ENCODE measurements at regions not wholly inside any gene's neighbourhood (a gene's known extent, or its start where the extent isn't known, plus 50 kb on each side); places are given as distances from the start of the nearest gene placed in this dataset.

GRCh38 chr3:187618722-187619121 lies 51.5 kb downstream of the SST start:
- BruUV-seq (replicated peaks): no TSS peak
- H3K27me3 ChIP-seq (ENCODE audit: control insufficient read depth in 2 of 2, insufficient read depth in 2 of 2, low read length in 2 of 2): no peaks in the 10 kb centered on the region
- CTCF ChIA-PET: interaction anchor here (0.7 kb wide), 1 partner anchor 61 kb away, joined by 4 read pairs; no protein-coding TSS in a partner anchor
- H3K9ac ChIP-seq (replicated peaks; ENCODE audit: extremely low read depth, insufficient read depth, low read length): no peak overlapping the region
- no peaks in the 10 kb centered on the region for H3K9me1 ChIP-seq (replicated peaks; ENCODE audit: control insufficient read depth, extremely low read depth, insufficient read depth, low read length)
- H3K9me3 ChIP-seq (replicated peaks; ENCODE audit: control insufficient read depth, insufficient read depth, low read length): no peaks in the 10 kb centered on the region
- H3K4me1 ChIP-seq (ENCODE audit: control insufficient read depth, extremely low read depth, insufficient read depth, low read length): no peaks in the 10 kb centered on the region
- H4K20me1 ChIP-seq (replicated peaks; ENCODE audit: control insufficient read depth, extremely low read depth, insufficient read depth, low read length): no peaks in the 10 kb centered on the region
- H3K27ac ChIP-seq (ENCODE audit: insufficient read depth, low read depth, low read length): no peak overlapping the region
- no peaks in the 10 kb centered on the region for H3K36me3 ChIP-seq (ENCODE audit: control insufficient read depth in 2 of 2, extremely low read depth in 1 of 2, insufficient read depth in 2 of 2, low read length in 2 of 2)
- no peak overlapping the region for H2AFZ ChIP-seq (ENCODE audit: low read depth, low read length)
- H3K4me3 ChIP-seq (replicated peaks in 1 of 3; ENCODE audit: insufficient read depth in 1 of 3, low read depth in 1 of 3, low read length in 3 of 3): no peak overlapping the region
- no peak for FAIRE-seq
- H3K4me2 ChIP-seq (ENCODE audit: insufficient read depth, low read length): no peak overlapping the region
- no peaks in the 10 kb centered on the region for H3K79me2 ChIP-seq (ENCODE audit: control insufficient read depth, insufficient read depth, low read length)
- TF ChIP-seq EZH2 (IDR thresholded peaks at IDR 0.05; ENCODE audit: borderline replicate concordance, low read depth, low read length, severe bottlenecking) (no peak), GATA2 (IDR thresholded peaks at IDR 0.05; ENCODE audit: insufficient read depth, insufficient read length, low read depth, low read length) (no peak), POLR2A (IDR thresholded peaks at IDR 0.05; ENCODE audit: low read depth, low read length) (no peak), MYC (IDR thresholded peaks at IDR 0.05; ENCODE audit: low read depth, low read length) (no peak), POLR2AphosphoS5 (IDR thresholded peaks at IDR 0.05; ENCODE audit: insufficient read depth, low read depth, low read length) (no peak), JUN (IDR thresholded peaks at IDR 0.05; ENCODE audit: borderline replicate concordance, insufficient read depth, insufficient read length, low read depth) (no peak), FOS (IDR thresholded peaks at IDR 0.05; ENCODE audit: borderline replicate concordance, insufficient read depth, low read length) (no peak), MAX (IDR thresholded peaks at IDR 0.05; ENCODE audit: insufficient read depth, insufficient read length) (no peak)
- TF ChIP-seq, protein P1, sequence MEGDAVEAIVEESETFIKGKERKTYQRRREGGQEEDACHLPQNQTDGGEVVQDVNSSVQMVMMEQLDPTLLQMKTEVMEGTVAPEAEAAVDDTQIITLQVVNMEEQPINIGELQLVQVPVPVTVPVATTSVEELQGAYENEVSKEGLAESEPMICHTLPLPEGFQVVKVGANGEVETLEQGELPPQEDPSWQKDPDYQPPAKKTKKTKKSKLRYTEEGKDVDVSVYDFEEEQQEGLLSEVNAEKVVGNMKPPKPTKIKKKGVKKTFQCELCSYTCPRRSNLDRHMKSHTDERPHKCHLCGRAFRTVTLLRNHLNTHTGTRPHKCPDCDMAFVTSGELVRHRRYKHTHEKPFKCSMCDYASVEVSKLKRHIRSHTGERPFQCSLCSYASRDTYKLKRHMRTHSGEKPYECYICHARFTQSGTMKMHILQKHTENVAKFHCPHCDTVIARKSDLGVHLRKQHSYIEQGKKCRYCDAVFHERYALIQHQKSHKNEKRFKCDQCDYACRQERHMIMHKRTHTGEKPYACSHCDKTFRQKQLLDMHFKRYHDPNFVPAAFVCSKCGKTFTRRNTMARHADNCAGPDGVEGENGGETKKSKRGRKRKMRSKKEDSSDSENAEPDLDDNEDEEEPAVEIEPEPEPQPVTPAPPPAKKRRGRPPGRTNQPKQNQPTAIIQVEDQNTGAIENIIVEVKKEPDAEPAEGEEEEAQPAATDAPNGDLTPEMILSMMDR (IDR thresholded peaks at IDR 0.05; ENCODE audit: extremely low read depth in 1 of 2, insufficient read depth in 1 of 2, low read depth in 1 of 2, low read length in 2 of 2): no peak
- POLR2A ChIA-PET: no interaction called here
- DNase-seq (ENCODE audit: low read depth, low spot score): no peak
- intact Hi-C loops (cut with micrococcal nuclease): no loop called here
- dilution Hi-C loops (cut with MboI; ENCODE audit: extremely low pct_ligation_motif_present, low sequenced_read_pairs): no loop called here
